HEK293 (cell line): ENCODE measurements at regions not wholly inside any gene's neighbourhood (a gene's known extent, or its start where the extent isn't known, plus 50 kb on each side); places are given as distances from the start of the nearest gene placed in this dataset.

ENCODE experiments used
- CTCF ChIA-PET: fragments of 350-600 bp; formaldehyde crosslinking; extraction: SDS; loops from one replicate; lab custom pipeline; 2021; ENCODE audit warnings: antibody characterized with exemption; lab: Yijun Ruan, JAX
- POLR2A ChIA-PET: fragments of 300-600 bp; formaldehyde crosslinking; extraction: SDS; loops from one replicate; lab custom pipeline; 2020; ENCODE audit warnings: antibody characterized with exemption, inconsistent platforms; lab: Yijun Ruan, JAX
- H3K27ac ChIP-seq: fragments of 200-500 bp; sonication (Bioruptor generic); 2 replicates; pipeline ENCODE4 v1.5.1; 2014; ENCODE audit warnings: low read depth, low read length, control low read depth, inconsistent platforms; ENCODE audit errors: extremely low read depth
- H3K36me3 ChIP-seq, 2 experiments: fragments of 200-500 bp in 1 of 2; sonication (Bioruptor generic) in 1 of 2; 1 replicate in 1 of 2; 2 replicates in 1 of 2; pipeline ENCODE4 v1.5.1; 2014 to 2017; ENCODE audit warnings: inconsistent platforms in 2 of 2, low read length in 2 of 2; ENCODE audit not compliant: control insufficient read depth in 2 of 2, insufficient read depth in 1 of 2
- H3K4me1 ChIP-seq: fragments of 200-500 bp; sonication (Bioruptor generic); 2 replicates; pipeline ENCODE4 v1.5.1; 2014; ENCODE audit warnings: mild to moderate bottlenecking, low read length, inconsistent platforms; ENCODE audit not compliant: control insufficient read depth, insufficient read depth
- H3K4me3 ChIP-seq: 2 replicates; pipeline ENCODE4 v1.5.1; 2011; ENCODE audit warnings: low read depth, mild to moderate bottlenecking, control low read depth, low read length, moderate library complexity
- H3K9me3 ChIP-seq: fragments of 200-500 bp; sonication (Bioruptor generic); 2 replicates; pipeline ENCODE4 v1.5.1; 2014; ENCODE audit warnings: low read depth, low read length, inconsistent platforms; ENCODE audit not compliant: control insufficient read depth, insufficient read depth
- GFI1B ChIP-seq: fragments of 450-650 bp; formaldehyde crosslinking; IDR thresholded peaks from 2 replicates; pipeline ENCODE4 v1.5.1; 2016; ENCODE audit warnings: missing biosample characterization, missing genetic modification characterization
- MEIS1 ChIP-seq: sonication (generic); formaldehyde crosslinking; IDR thresholded peaks from 2 replicates; pipeline ENCODE4 v1.8.1; 2022; ENCODE audit warnings: missing genetic modification reagents, mild to moderate bottlenecking, borderline replicate concordance
- ZBTB21 ChIP-seq: fragments of 450-650 bp; formaldehyde crosslinking; IDR thresholded peaks from 2 replicates; pipeline ENCODE4 v1.5.1; 2017; ENCODE audit warnings: missing biosample characterization, missing genetic modification characterization
- ZBTB8A ChIP-seq: fragments of 450-650 bp; formaldehyde crosslinking; IDR thresholded peaks from 2 replicates; pipeline ENCODE4 v1.5.1; 2016; ENCODE audit warnings: missing biosample characterization, missing genetic modification characterization
- ZFP41 ChIP-seq: fragments of 450-650 bp; formaldehyde crosslinking; IDR thresholded peaks from 2 replicates; pipeline ENCODE4 v1.5.1; 2016; ENCODE audit warnings: missing biosample characterization, missing genetic modification characterization, borderline replicate concordance
- ZFP69B ChIP-seq: fragments of 450-650 bp; formaldehyde crosslinking; IDR thresholded peaks from 2 replicates; pipeline ENCODE4 v1.5.1; 2016; ENCODE audit warnings: missing biosample characterization, missing genetic modification characterization
- ZNF112 ChIP-seq: fragments of 450-650 bp; formaldehyde crosslinking; IDR thresholded peaks from 2 replicates; pipeline ENCODE4 v1.5.0; 2017; ENCODE audit warnings: missing biosample characterization, missing genetic modification characterization
- ZNF121 ChIP-seq: fragments of 450-650 bp; formaldehyde crosslinking; IDR thresholded peaks from 2 replicates; pipeline ENCODE4 v1.5.1; 2016; ENCODE audit warnings: missing biosample characterization, missing genetic modification characterization
- ZNF140 ChIP-seq: fragments of 450-650 bp; formaldehyde crosslinking; IDR thresholded peaks from 2 replicates; pipeline ENCODE4 v1.5.1; 2016; ENCODE audit warnings: missing biosample characterization, missing genetic modification characterization
- ZNF169 ChIP-seq: fragments of 450-650 bp; formaldehyde crosslinking; IDR thresholded peaks from 2 replicates; pipeline ENCODE4 v1.5.1; 2016; ENCODE audit warnings: missing biosample characterization, missing genetic modification characterization
- ZNF214 ChIP-seq: fragments of 450-650 bp; formaldehyde crosslinking; IDR thresholded peaks from 2 replicates; pipeline ENCODE4 v1.5.1; 2017; ENCODE audit warnings: missing biosample characterization, mild to moderate bottlenecking, missing genetic modification characterization, borderline replicate concordance
- ZNF776 ChIP-seq: fragments of 450-650 bp; formaldehyde crosslinking; IDR thresholded peaks from 2 replicates; pipeline ENCODE4 v1.5.0; 2017; ENCODE audit warnings: missing biosample characterization, missing genetic modification characterization, borderline replicate concordance
- ZNF785 ChIP-seq: fragments of 450-650 bp; formaldehyde crosslinking; IDR thresholded peaks from 2 replicates; pipeline ENCODE4 v1.5.1; 2016; ENCODE audit warnings: missing biosample characterization, missing genetic modification characterization
- ZNF830 ChIP-seq: fragments of 450-650 bp; IDR thresholded peaks from 2 replicates; pipeline ENCODE4 v1.5.0; 2018; ENCODE audit warnings: missing biosample characterization, missing genetic modification characterization, low read depth, mild to moderate bottlenecking, moderate library complexity
- ZNF843 ChIP-seq: fragments of 450-650 bp; formaldehyde crosslinking; IDR thresholded peaks from 2 replicates; pipeline ENCODE4 v1.5.1; 2016; ENCODE audit warnings: missing biosample characterization, missing genetic modification characterization
- ZSCAN16 ChIP-seq: fragments of 450-650 bp; formaldehyde crosslinking; IDR thresholded peaks from 2 replicates; pipeline ENCODE4 v1.5.1; 2016; ENCODE audit warnings: missing biosample characterization, missing genetic modification characterization
- ZSCAN23 ChIP-seq: fragments of 450-650 bp; formaldehyde crosslinking; IDR thresholded peaks from 2 replicates; pipeline ENCODE4 v1.5.1; 2016; ENCODE audit warnings: missing biosample characterization, missing genetic modification characterization
- ZXDB ChIP-seq: fragments of 450-650 bp; formaldehyde crosslinking; IDR thresholded peaks from 2 replicates; pipeline ENCODE4 v1.5.1; 2016; ENCODE audit warnings: missing biosample characterization, missing genetic modification characterization
- TF ChIP-seq, protein P1 (sequence below): fragments of 450-650 bp; formaldehyde crosslinking; IDR thresholded peaks from 2 replicates; pipeline ENCODE4 v1.5.1; 2016; ENCODE audit warnings: missing biosample characterization, missing genetic modification characterization
- TF ChIP-seq, protein P2 (sequence below): fragments of 450-650 bp; formaldehyde crosslinking; IDR thresholded peaks from 2 replicates; pipeline ENCODE4 v1.5.1; 2017; ENCODE audit warnings: missing biosample characterization, missing genetic modification characterization
- TF ChIP-seq, protein P3 (sequence below): fragments of 450-650 bp; formaldehyde crosslinking; IDR thresholded peaks from 2 replicates; pipeline ENCODE4 v1.5.1; 2017; ENCODE audit warnings: missing biosample characterization, missing genetic modification characterization
- TF ChIP-seq, protein P4 (sequence below): IDR thresholded peaks from 2 replicates; pipeline ENCODE4 v1.6.1; 2011; ENCODE audit warnings: mild to moderate bottlenecking, low read depth, low read length, borderline replicate concordance
- TF ChIP-seq, protein P5 (sequence below): fragments of 450-650 bp; formaldehyde crosslinking; IDR thresholded peaks from 2 replicates; pipeline ENCODE4 v1.5.1; 2016; ENCODE audit warnings: missing biosample characterization, missing genetic modification characterization
- TF ChIP-seq, protein P6 (sequence below): fragments of 450-650 bp; formaldehyde crosslinking; IDR thresholded peaks from 2 replicates; pipeline ENCODE4 v1.5.1; 2016; ENCODE audit warnings: missing biosample characterization, missing genetic modification characterization, borderline replicate concordance

DNA sequence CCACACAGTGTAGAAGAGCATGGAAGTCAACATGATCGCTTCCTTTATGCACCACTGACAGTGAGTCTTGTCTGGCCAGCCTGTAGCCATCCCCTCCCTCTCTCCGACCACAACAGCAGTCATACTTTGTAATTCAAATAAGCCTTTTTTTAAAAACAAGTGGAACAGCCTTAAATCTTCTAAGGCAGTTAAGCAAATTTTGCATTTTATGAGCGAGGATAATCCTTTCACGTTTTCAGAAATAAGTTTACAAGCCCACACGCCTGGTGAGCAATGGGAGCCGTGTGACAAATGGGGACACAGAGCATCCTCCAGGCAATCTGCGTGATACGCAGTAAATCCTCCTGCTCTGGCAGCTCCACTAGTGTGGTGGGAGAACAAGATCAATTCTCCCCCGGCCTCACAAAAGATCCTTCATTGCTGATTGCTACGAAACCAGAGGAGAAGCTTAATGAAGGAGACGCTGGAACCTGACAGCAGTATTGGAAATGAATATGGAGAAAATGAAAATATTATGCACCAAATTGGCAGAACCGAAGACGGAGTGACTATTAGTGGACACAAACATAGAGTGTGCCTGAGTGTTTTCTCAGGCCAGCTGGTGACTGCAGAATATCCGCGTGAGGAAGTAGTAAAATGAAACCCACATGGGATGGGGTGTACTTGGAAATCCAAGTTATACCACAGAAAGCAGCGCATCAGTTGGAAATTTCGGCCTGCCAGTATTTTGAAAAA lies 104.2 kb upstream of the CDCA7L start:
- TF ChIP-seq ZNF112 (no peak), ZNF843 (tag by site-specific recombination) (no peak), ZNF785 (tag by site-specific recombination) (no peak), ZNF140 (tag by site-specific recombination) (no peak), GFI1B (no peak), ZSCAN23 (tag by site-specific recombination) (no peak), ZNF214 (tag by site-specific recombination) (no peak), ZNF121 (no peak), ZSCAN16 (tag by site-specific recombination) (no peak), ZNF830 (no peak), ZBTB21 (tag by site-specific recombination) (no peak), ZXDB (tag by site-specific recombination) (no peak), ZFP41 (tag by site-specific recombination) (no peak), MEIS1 (no peak)
- TF ChIP-seq, protein P1, sequence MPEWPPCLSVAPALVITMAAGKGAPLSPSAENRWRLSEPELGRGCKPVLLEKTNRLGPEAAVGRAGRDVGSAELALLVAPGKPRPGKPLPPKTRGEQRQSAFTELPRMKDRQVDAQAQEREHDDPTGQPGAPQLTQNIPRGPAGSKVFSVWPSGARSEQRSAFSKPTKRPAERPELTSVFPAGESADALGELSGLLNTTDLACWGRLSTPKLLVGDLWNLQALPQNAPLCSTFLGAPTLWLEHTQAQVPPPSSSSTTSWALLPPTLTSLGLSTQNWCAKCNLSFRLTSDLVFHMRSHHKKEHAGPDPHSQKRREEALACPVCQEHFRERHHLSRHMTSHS (tag by site-specific recombination) = no peak
- TF ChIP-seq, protein P2, sequence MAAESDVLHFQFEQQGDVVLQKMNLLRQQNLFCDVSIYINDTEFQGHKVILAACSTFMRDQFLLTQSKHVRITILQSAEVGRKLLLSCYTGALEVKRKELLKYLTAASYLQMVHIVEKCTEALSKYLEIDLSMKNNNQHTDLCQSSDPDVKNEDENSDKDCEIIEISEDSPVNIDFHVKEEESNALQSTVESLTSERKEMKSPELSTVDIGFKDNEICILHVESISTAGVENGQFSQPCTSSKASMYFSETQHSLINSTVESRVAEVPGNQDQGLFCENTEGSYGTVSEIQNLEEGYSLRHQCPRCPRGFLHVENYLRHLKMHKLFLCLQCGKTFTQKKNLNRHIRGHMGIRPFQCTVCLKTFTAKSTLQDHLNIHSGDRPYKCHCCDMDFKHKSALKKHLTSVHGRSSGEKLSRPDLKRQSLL (tag by site-specific recombination) = no peak
- TF ChIP-seq, protein P3, sequence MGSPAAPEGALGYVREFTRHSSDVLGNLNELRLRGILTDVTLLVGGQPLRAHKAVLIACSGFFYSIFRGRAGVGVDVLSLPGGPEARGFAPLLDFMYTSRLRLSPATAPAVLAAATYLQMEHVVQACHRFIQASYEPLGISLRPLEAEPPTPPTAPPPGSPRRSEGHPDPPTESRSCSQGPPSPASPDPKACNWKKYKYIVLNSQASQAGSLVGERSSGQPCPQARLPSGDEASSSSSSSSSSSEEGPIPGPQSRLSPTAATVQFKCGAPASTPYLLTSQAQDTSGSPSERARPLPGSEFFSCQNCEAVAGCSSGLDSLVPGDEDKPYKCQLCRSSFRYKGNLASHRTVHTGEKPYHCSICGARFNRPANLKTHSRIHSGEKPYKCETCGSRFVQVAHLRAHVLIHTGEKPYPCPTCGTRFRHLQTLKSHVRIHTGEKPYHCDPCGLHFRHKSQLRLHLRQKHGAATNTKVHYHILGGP (tag by site-specific recombination) = no peak
- TF ChIP-seq, protein P4, sequence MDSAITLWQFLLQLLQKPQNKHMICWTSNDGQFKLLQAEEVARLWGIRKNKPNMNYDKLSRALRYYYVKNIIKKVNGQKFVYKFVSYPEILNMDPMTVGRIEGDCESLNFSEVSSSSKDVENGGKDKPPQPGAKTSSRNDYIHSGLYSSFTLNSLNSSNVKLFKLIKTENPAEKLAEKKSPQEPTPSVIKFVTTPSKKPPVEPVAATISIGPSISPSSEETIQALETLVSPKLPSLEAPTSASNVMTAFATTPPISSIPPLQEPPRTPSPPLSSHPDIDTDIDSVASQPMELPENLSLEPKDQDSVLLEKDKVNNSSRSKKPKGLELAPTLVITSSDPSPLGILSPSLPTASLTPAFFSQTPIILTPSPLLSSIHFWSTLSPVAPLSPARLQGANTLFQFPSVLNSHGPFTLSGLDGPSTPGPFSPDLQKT = no peak
- Histone ChIP-seq H3K9me3 (no peaks in the 10 kb centered on the region), H3K4me3 (no peak overlapping the region), H3K36me3 (no peaks in the 10 kb centered on the region), H3K4me1 (no peaks in the 10 kb centered on the region), H3K27ac (no peak overlapping the region)
- ChIA-PET CTCF (interaction anchor here (0.6 kb wide), 1 partner anchor 162 kb away, joined by 3 read pairs; no protein-coding TSS in a partner anchor), POLR2A (no interaction called here)

DNA sequence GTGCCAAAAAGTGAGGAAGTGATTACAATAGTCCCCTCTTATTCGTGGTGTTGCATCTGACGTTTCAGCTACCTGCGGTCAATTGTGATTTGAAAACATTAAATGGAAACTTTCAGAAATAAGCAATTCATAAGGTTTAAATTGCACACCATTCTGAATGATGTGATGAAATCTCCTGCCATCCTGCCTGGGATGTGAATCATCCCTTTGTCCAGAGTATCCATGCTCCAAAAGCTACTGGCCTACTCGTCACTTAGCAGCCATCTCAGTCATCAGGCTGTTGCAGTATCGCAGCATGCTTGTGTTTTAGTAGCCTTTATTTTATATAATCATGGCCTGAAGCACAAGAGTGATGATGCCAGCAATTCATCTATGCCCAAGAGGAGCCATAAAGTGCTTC lies 97.7 kb upstream of the CDCA7L start:
- H3K9me3 ChIP-seq = no peaks in the 10 kb centered on the region
- POLR2A ChIA-PET = no interaction called here
- H3K27ac ChIP-seq = no peak overlapping the region
- no peaks in the 10 kb centered on the region for H3K4me1 ChIP-seq
- no peaks in the 10 kb centered on the region for H3K36me3 ChIP-seq
- H3K4me3 ChIP-seq = no peak overlapping the region
- CTCF ChIA-PET = no interaction called here
- TF ChIP-seq ZNF169 (tag by site-specific recombination) = no peak
- no peak for TF ChIP-seq ZNF776
- TF ChIP-seq, protein P5, sequence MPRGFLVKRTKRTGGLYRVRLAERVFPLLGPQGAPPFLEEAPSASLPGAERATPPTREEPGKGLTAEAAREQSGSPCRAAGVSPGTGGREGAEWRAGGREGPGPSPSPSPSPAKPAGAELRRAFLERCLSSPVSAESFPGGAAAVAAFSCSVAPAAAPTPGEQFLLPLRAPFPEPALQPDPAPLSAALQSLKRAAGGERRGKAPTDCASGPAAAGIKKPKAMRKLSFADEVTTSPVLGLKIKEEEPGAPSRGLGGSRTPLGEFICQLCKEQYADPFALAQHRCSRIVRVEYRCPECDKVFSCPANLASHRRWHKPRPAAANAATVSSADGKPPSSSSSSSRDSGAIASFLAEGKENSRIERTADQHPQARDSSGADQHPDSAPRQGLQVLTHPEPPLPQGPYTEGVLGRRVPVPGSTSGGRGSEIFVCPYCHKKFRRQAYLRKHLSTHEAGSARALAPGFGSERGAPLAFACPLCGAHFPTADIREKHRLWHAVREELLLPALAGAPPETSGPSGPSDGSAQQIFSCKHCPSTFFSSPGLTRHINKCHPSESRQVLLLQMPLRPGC (tag by site-specific recombination) = no peak
- TF ChIP-seq, protein P6, sequence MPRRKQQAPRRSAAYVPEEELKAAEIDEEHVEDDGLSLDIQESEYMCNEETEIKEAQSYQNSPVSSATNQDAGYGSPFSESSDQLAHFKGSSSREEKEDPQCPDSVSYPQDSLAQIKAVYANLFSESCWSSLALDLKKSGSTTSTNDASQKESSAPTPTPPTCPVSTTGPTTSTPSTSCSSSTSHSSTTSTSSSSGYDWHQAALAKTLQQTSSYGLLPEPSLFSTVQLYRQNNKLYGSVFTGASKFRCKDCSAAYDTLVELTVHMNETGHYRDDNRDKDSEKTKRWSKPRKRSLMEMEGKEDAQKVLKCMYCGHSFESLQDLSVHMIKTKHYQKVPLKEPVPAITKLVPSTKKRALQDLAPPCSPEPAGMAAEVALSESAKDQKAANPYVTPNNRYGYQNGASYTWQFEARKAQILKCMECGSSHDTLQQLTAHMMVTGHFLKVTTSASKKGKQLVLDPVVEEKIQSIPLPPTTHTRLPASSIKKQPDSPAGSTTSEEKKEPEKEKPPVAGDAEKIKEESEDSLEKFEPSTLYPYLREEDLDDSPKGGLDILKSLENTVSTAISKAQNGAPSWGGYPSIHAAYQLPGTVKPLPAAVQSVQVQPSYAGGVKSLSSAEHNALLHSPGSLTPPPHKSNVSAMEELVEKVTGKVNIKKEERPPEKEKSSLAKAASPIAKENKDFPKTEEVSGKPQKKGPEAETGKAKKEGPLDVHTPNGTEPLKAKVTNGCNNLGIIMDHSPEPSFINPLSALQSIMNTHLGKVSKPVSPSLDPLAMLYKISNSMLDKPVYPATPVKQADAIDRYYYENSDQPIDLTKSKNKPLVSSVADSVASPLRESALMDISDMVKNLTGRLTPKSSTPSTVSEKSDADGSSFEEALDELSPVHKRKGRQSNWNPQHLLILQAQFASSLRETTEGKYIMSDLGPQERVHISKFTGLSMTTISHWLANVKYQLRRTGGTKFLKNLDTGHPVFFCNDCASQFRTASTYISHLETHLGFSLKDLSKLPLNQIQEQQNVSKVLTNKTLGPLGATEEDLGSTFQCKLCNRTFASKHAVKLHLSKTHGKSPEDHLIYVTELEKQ (tag by site-specific recombination) = no peak
- no peak for TF ChIP-seq ZNF112
- TF ChIP-seq ZFP69B = no peak
- TF ChIP-seq ZBTB8A = no peak
